HG02798 (cell line): ENCODE measurements at regions not wholly inside any gene's neighbourhood (a gene's known extent, or its start where the extent isn't known, plus 50 kb on each side); places are given as distances from the start of the nearest gene placed in this dataset.

Experiments used
- ATAC-seq: cut with Tn5 transposase; IDR thresholded peaks from one replicate; pipeline ENCODE4 v1.9.1; 2021; ENCODE audit warnings: mild to moderate bottlenecking; ENCODE audit not compliant: unreplicated experiment, poor library complexity

DNA sequence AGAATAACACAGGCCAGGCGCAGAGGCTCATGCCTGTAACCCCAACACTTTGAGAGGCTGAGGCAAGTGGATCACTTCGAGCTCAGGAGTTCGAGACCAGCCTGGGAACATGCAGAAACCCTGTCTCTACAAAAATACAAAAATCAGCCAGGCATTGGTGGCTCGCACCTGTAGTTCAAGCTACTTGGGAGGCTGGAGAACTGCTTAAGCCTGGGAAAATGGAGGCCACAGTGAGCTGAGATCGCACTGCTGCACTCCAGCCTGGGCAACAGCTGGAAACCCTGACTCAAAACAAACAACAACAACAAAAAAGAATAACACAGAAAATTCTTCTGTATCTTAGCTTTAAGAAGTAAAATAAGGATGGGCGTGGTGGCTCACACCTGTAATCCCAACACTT lies 440.3 kb downstream of the LRATD1 start:
- no peak for ATAC-seq

- no peak for ATAC-seq
These were observed 441.1 kb downstream of the LRATD1 start for GRCh38 chr2:15073664-15074063.

DNA sequence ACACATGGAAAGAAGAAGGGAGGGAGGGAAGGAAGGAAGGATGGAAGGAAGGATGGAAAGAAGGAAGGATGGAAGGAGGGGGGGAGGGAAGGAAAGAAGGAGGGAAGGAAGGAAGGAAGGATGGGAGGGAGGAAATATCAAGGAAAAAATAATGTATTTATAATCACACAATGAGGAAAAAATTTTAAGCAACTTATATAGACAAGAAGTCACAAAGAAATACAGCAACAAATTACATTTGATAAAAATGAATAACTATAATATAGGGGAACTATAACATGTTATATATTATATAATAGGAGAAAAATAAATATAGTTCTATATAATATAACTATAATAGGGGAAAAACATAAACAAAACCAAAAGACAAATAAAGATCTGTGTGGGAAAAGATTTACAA lies 441.8 kb downstream of the LRATD1 start:
- no peak for ATAC-seq

DNA sequence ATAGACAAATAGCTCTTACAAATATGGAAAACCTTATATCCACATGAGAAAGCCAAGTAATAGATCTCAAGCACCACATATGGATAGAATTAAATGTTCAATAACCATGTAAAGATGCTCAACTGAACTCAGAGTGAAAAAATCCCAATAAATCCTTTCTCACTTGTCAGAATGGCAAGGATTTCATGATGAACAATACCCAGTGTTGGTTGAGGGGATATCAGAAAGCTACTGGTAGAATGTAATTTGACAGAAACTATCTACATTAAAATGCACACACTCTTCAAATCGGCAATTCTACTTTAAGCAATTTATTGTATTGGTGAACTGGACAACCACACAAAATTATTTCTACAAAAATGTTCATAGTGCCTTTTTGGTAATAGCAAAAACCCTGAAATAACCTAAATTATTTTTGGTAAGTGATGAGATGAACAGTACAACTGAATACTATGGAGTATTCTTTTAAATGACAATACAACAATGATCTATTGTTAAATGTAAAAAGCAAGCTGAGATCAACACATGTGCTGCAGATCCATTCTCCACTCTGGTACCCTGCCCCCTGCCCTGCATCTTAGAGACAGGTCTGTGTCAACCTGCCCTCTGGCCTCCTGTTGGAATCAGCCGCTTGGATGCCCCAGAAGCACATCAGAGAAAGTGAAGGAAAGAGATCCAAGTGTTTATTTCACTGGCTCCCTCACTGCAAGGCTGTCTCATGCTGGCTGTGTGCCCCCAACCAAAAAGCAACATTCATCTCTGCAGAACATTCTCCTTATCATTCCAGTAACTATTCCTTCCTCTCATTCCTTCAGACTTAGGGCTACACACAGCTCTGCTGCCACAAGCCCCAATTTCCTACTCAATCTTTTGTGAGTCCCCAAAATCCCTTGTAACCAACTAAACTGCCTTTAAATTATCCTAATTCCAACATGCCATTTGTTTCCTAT lies 442.5 kb downstream of the LRATD1 start:
- no peak for ATAC-seq

- ATAC-seq, result no peak
These were observed 444.2 kb downstream of the LRATD1 start for GRCh38 chr2:15076668-15077067.

DNA sequence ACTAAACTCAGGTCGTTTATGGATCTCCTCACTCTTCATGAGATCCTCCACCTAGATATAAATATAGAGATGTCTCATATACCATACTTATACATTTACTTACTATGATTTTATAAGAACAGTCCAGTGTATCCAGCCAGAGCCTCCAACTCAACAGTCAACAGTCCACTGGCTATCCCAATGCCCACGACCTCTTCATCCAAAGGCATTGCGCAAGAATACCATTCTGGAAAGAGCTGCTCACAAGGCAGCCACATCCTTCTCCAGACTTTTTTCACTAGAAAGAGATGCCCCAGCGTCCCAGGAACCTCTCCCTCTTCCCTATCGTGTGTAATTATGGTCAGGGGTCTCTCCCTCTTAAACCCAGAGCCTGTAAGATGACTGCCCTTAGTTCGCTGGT lies 448.8 kb downstream of the LRATD1 start:
- no peak for ATAC-seq

GRCh38 chr2:15082105-15083058 lies 449.9 kb downstream of the LRATD1 start:
- no peak for ATAC-seq

- no peak for ATAC-seq
These were observed 452.4 kb downstream of the LRATD1 start for GRCh38 chr2:15084826-15085489.

DNA sequence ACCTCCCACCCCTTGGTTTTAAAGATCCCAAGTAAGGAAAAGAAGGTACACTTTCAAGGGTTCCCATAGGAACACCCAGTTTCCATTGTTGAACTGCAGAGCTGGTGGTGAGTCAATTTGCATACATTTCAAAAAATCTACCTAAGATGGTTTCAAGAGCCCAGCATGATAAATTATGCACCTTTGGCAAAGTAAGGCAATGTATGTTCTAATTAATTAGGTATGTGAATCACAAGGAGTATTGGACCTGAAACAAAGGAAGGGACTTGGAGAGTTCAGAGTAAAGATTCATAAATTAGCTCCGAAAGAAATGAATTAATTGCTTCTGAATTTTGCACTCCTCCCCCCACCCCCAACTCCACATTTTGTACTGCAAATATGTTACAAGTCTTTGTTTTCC lies 459.7 kb downstream of the LRATD1 start:
- no peak for ATAC-seq

- no peak for ATAC-seq
These were observed 460.2 kb downstream of the LRATD1 start for GRCh38 chr2:15092691-15093090.

DNA sequence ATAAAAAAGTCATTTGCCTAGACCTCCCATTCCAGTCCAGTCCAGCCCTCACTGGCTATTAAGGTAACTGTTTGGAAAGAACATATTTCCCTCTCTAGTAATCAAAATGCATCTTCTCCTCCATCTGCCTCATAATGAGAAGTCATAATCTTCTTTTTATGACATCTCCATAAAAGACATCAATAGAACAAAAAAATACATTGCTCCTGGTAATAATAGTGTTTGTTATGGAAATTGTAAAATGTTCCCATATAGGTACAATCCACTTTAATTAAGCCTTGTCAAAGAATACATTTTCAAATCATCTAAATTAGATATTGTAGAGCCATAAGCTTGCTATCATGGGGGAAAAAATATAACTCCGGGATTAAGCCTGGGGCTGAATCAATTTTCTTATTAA lies 461.6 kb downstream of the LRATD1 start:
- no peak for ATAC-seq

- ATAC-seq, result no peak
These were observed 464.3 kb downstream of the NBAS start for GRCh38 chr2:15096873-15097272.

GRCh38 chr2:15107137-15107536 lies 454.0 kb downstream of the NBAS start:
- ATAC-seq, result no peak

GRCh38 chr2:15111718-15112117 lies 449.4 kb downstream of the NBAS start:
- ATAC-seq, result no peak

GRCh38 chr2:15112216-15112615 lies 448.9 kb downstream of the NBAS start:
- no peak for ATAC-seq

GRCh38 chr2:15115776-15116175 lies 445.4 kb downstream of the NBAS start:
- no peak for ATAC-seq

- ATAC-seq, result no peak
These were observed 444.3 kb downstream of the NBAS start for GRCh38 chr2:15116830-15117229.
